HFF-Myc (cell line): ENCODE measurements at regions not wholly inside any gene's neighbourhood (a gene's known extent, or its start where the extent isn't known, plus 50 kb on each side); places are given as distances from the start of the nearest gene placed in this dataset.
A peak's percentile ranks its signal among the peaks of the same experiment; 100 is the strongest.

ENCODE experiments used
- DNase-seq: peaks from one replicate; pipeline ENCODE4 v3.0.0-alpha.2; 2011; ENCODE audit warnings: low read depth; ENCODE audit errors: extremely low read depth
- H3K4me3 ChIP-seq: replicated peaks from 2 replicates; pipeline ENCODE4 v1.5.1; 2011; ENCODE audit warnings: low read depth, mild to moderate bottlenecking, control low read depth, low read length
- CTCF ChIP-seq: IDR thresholded peaks from 2 replicates; pipeline ENCODE4 v1.5.1; 2012; ENCODE audit warnings: mild to moderate bottlenecking, low read depth, low read length, control low read depth; ENCODE audit errors: missing control alignments

DNA sequence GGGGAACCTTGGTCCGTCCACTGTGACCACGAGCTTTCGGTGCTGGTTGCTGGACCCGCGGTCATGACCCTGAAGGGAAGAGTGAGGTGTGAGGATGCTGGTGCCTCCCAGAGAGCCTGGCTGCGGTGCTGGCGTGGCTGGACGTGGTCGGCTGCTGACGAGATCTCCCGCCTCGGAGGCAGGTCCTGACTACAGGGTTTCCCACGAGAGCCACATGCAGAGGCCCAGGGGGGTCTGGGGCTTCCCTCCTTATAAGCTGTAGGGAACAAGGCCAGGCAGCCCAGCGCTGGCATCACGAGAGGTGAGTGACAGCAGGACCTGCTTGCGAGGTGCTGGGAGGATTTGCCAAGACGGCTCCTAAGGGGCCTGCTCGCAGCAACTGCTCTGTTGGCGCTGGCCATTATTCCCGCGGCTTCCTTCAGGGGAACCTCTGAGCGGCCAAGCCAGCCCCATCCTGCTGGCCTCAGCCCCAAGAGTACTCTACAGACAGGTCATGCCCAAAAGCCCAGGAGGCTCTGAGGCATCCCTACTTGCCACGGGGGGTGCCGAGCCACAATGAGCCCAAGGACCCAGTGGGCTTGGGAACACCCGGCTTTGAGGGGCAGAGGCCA, 134.8 kb downstream of the FOXL1 start:
- no peak for TF ChIP-seq CTCF
- DNase-seq: no peak
- H3K4me3 ChIP-seq: no peak overlapping the region

DNA sequence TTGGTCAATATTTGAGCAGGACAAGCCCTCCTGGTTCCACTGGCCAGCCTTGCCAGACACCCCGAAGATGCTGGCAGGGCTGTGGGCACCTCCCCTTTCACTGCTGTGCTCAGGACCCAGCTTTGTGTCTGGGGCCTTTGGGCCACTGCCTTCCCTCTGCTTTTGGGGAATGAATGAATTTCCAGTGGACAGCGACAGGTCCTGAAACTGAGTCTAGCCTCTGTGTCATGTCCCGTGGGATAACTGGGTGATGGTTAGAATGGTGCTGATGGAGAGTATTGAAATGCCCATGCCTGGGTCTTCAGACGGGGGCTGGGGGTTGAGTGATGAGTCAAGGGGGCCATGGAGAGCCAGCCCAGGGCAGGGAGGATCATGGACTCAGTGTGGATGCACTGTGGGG, 135.8 kb downstream of the FOXL1 start:
- TF ChIP-seq CTCF: no peak
- no peak for DNase-seq
- H3K4me3 ChIP-seq: no peak overlapping the region

GRCh38 chr16:86716649-86717048, 138.3 kb downstream of the FOXL1 start:
- no peak overlapping the region for H3K4me3 ChIP-seq
- no peak for TF ChIP-seq CTCF

DNA sequence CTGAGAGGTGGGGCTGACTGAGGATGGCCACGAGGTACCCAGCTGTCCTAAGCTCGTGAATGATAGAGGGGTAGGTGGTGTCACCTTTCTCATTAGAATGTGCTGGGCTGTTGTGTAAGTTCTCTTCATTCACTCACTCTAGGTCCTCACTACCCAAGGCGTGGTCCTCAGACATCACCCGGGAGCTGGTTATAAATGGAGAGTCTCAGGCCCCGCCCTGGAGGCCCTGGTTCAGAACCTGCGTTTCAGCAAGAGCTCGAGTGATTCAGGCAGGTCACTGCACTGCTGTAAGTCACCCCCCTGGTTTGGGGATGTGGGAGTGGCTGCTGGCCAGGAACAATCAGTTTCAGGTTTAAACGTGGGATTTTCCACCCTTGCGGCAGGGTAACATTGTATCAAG, 139.8 kb downstream of the FOXL1 start:
- no peak for TF ChIP-seq CTCF
- DNase-seq: no peak
- no peak overlapping the region for H3K4me3 ChIP-seq

More at GRCh38 chr16:86716649-86717048, 138.3 kb downstream of the FOXL1 start:
- DNase-seq: no peak

DNA sequence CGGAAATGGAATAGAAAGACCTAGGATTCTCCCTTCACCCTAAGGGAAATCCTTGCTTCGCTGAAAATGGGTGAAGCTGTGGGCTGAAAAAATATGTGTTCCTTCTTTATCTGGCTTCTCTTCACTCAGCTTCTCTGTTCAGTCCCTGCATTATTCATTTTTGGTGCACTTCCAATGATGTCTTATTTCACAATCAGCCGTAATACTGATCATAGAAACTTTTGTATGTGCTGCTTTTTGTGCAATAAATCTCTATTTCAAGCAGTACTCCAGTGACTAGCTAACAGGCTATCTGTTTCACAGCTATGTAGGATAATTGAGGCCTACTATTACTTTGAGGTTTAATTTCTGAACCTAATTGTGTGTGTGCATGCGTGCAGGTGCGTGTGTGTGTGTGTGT, 144.6 kb downstream of the FOXL1 start:
- no peak for TF ChIP-seq CTCF
- H3K4me3 ChIP-seq: no peak overlapping the region
- DNase-seq: no peak

DNA sequence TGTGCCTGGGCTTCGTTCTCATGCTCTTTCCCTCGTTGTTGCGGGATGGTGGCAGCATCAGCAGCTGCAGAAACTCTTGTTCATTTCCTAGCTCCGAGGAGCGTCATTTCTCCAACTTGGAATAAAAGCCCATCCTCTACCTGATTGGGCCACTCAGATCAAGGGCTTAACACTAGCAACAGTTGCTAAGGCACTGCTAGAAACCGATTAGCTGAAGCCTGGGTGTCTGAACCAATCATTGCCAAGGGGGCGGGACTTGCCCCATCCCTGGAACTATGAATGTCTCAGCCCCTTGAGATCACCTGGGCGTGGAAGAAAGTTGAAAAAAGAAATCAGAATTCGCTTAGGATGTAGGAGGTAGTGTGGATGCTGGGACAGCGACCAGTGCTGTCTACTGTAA, 145.3 kb downstream of the FOXL1 start:
- no peak for DNase-seq
- no peak overlapping the region for H3K4me3 ChIP-seq
- no peak for TF ChIP-seq CTCF

DNA sequence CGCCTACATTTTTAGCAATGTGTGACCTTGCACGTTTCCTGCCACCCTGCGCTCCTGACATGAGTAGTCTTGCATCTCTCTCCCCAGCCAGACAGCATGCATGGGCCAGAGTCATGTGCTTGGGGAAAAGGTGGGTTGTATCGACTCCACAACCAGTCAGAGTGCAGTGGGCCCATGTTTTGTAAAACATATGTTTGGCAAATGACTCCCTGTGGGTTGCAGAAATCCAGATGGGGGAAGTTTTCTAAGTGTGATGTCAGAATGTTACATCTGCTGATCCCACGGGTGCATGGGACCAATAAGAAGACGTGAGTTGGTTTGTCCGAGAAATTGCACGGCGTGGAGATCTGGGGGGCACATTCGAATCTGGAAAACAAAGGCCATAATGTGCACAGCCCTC, 147.1 kb downstream of the FOXL1 start:
- no peak for TF ChIP-seq CTCF
- H3K4me3 ChIP-seq: no peak overlapping the region
- peak; percentile 40 for DNase-seq
